ENCODE measurements at regions not wholly inside any gene's neighbourhood (a gene's known extent, or its start where the extent isn't known, plus 50 kb on each side); places are given as distances from the start of the nearest gene placed in this dataset.

- TF ChIP-seq EZH2 (IDR thresholded peaks at IDR 0.05; ENCODE audit: low read depth) (no peak), CTCF (conservative IDR thresholded peaks at IDR 0.05) (no peak)
- peaks cover 13% of the 10 kb centered on the region; the same call in 1 of the 2 replicates for H3K27me3 ChIP-seq (ENCODE audit: insufficient read depth, low read depth)
- no peaks in the 10 kb centered on the region for H3K4me1 ChIP-seq (replicated peaks; ENCODE audit: insufficient read depth)
- ChIA-PET POLR2A (ENCODE audit: unreplicated experiment) (no interaction called here), CTCF (no interaction called here)
- no peaks in the 10 kb centered on the region for H3F3A ChIP-seq (ENCODE audit: insufficient read depth, low read depth)
- H3K4me2 ChIP-seq = no peak overlapping the region
- H2AFZ ChIP-seq = no peak overlapping the region
- intact Hi-C loops (cut with micrococcal nuclease; ENCODE audit: unreplicated experiment) = no loop called here
- BruUV-seq (replicated peaks) = no TSS peak
- no peak overlapping the region for H3K27ac ChIP-seq
- H3K9me2 ChIP-seq (ENCODE audit: insufficient read depth) = no peaks in the 10 kb centered on the region
- H3K9me3 ChIP-seq (ENCODE audit: insufficient read depth, low read depth) = no peaks in the 10 kb centered on the region
- H3K4me3 ChIP-seq = no peak overlapping the region
- no peaks in the 10 kb centered on the region for H3K36me3 ChIP-seq (ENCODE audit: low read depth)
- H4K20me1 ChIP-seq (ENCODE audit: insufficient read depth) = no peaks in the 10 kb centered on the region
- no peaks in the 10 kb centered on the region for H3K79me2 ChIP-seq (ENCODE audit: low read depth)
- DNase-seq = no peak
Observed at GRCh38 chr10:44087403-44087802, 297.5 kb downstream of the CXCL12 start.

GRCh38 chr10:44083719-44084400, 301.0 kb downstream of the CXCL12 start:
- DNase-seq = no peak
- no peak overlapping the region for H2AFZ ChIP-seq
- H3K4me2 ChIP-seq = no peak overlapping the region
- H3K36me3 ChIP-seq (ENCODE audit: low read depth) = no peaks in the 10 kb centered on the region
- no TSS peak for BruUV-seq (replicated peaks)
- CTCF ChIA-PET = no interaction called here
- H4K20me1 ChIP-seq (ENCODE audit: insufficient read depth) = no peaks in the 10 kb centered on the region
- H3K27ac ChIP-seq = no peak overlapping the region
- TF ChIP-seq EZH2 (IDR thresholded peaks at IDR 0.05; ENCODE audit: low read depth) (no peak), CTCF (conservative IDR thresholded peaks at IDR 0.05) (no peak)
- POLR2A ChIA-PET (ENCODE audit: unreplicated experiment) = no interaction called here
- peaks cover 8% of the 10 kb centered on the region; the same call in 1 of the 2 replicates for H3K27me3 ChIP-seq (ENCODE audit: insufficient read depth, low read depth)
- H3K9me3 ChIP-seq (ENCODE audit: insufficient read depth, low read depth) = no peaks in the 10 kb centered on the region
- H3K9me2 ChIP-seq (ENCODE audit: insufficient read depth) = no peaks in the 10 kb centered on the region
- H3K79me2 ChIP-seq (ENCODE audit: low read depth) = no peaks in the 10 kb centered on the region
- H3K4me1 ChIP-seq (replicated peaks; ENCODE audit: insufficient read depth) = no peaks in the 10 kb centered on the region
- H3K4me3 ChIP-seq = no peak overlapping the region
- no peaks in the 10 kb centered on the region for H3F3A ChIP-seq (ENCODE audit: insufficient read depth, low read depth)
- intact Hi-C loops (cut with micrococcal nuclease; ENCODE audit: unreplicated experiment) = no loop called here

- ChIA-PET CTCF (no interaction called here), POLR2A (ENCODE audit: unreplicated experiment) (no interaction called here)
- H3K9me2 ChIP-seq (ENCODE audit: insufficient read depth) = no peaks in the 10 kb centered on the region
- intact Hi-C loops (cut with micrococcal nuclease; ENCODE audit: unreplicated experiment) = no loop called here
- no peak overlapping the region for H3K4me2 ChIP-seq
- H3K9me3 ChIP-seq (ENCODE audit: insufficient read depth, low read depth) = no peaks in the 10 kb centered on the region
- BruUV-seq (replicated peaks) = no TSS peak
- no peak for DNase-seq
- TF ChIP-seq CTCF (conservative IDR thresholded peaks at IDR 0.05) = no peak
- TF ChIP-seq EZH2 (IDR thresholded peaks at IDR 0.05; ENCODE audit: low read depth) = no peak
- no peak overlapping the region for H3K27ac ChIP-seq
- H3K27me3 ChIP-seq (ENCODE audit: insufficient read depth, low read depth) = peaks cover 17% of the 10 kb centered on the region; the same call in 1 of the 2 replicates
- H2AFZ ChIP-seq = no peak overlapping the region
- H3K4me3 ChIP-seq = no peak overlapping the region
- H3K79me2 ChIP-seq (ENCODE audit: low read depth) = no peaks in the 10 kb centered on the region
- no peaks in the 10 kb centered on the region for H4K20me1 ChIP-seq (ENCODE audit: insufficient read depth)
- no peaks in the 10 kb centered on the region for H3F3A ChIP-seq (ENCODE audit: insufficient read depth, low read depth)
- no peaks in the 10 kb centered on the region for H3K4me1 ChIP-seq (replicated peaks; ENCODE audit: insufficient read depth)
- H3K36me3 ChIP-seq (ENCODE audit: low read depth) = no peaks in the 10 kb centered on the region
Observed at GRCh38 chr10:44071479-44071878, 313.4 kb downstream of the CXCL12 start.

Data from PC-9 (cell line).